ENCODE measurements at regions not wholly inside any gene's neighbourhood (a gene's known extent, or its start where the extent isn't known, plus 50 kb on each side); places are given as distances from the start of the nearest gene placed in this dataset.

DNA sequence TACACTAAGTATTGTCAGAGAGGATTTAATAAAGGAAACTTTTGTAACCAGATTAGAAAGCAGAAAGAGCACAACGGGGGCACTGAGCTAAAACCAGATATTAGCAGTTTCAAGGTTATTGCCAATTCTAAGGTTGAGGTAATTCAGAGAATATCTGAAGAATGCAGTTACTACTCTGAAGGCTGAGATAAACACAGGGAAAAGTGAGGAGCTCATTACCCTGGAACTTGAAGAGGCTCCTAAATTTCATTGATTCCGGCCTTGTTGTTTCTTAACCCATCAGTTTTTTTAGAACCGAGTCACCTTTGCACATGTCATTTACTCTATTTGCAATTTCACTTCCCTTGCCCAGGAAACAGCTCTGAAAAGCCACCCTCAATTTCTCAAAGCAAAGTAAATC is 72.4 kb upstream of the BTBD3 start:
- TF ChIP-seq EP300 (IDR thresholded peaks at IDR 0.05) (no peak), POLR2A (IDR thresholded peaks at IDR 0.05) (no peak)
